Right atrium auricular region (tissue), 2 donors: ENCODE measurements at regions not wholly inside any gene's neighbourhood (a gene's known extent, or its start where the extent isn't known, plus 50 kb on each side); places are given as distances from the start of the nearest gene placed in this dataset.

ENCODE experiments used
- DNase-seq: peaks from one replicate; pipeline ENCODE4 v3.0.0-alpha.2; 2019; ENCODE audit warnings: low spot score
- H3K27ac ChIP-seq, 2 donors: fragments of 200-600 bp; sonication (generic); 1 replicate in 1 of 2; 2 replicates in 1 of 2; pipeline ENCODE4 v1.5.1; 2016 to 2019
- H3K27me3 ChIP-seq, 2 donors: fragments of 200-600 bp; sonication (generic); one replicate each; pipeline versions ENCODE4 v1.5.1 to v1.6.0; 2017 to 2019
- H3K36me3 ChIP-seq: fragments of 200-600 bp; sonication (generic); one replicate; pipeline ENCODE4 v1.5.1; 2016
- H3K4me1 ChIP-seq, 2 donors: fragments of 200-600 bp; sonication (generic); one replicate each; pipeline versions ENCODE4 v1.5.1 to v1.6.0; 2017 to 2019
- H3K4me3 ChIP-seq, 2 donors: fragments of 200-600 bp; sonication (generic); 1 replicate in 1 of 2; 2 replicates in 1 of 2; pipeline ENCODE4 v1.5.1; 2017 to 2019; ENCODE audit warnings: mild to moderate bottlenecking in 1 of 2, moderate library complexity in 1 of 2
- H3K9me3 ChIP-seq, 2 donors: fragments of 200-600 bp; sonication (generic); one replicate each; pipeline ENCODE4 v1.5.1; 2019
- TF ChIP-seq, protein P1 (sequence below), 2 donors: fragments of 200-600 bp; sonication (generic); IDR thresholded peaks; one replicate each; pipeline ENCODE4 v1.5.1; 2019; ENCODE audit warnings: antibody characterized with exemption in 2 of 2

DNA sequence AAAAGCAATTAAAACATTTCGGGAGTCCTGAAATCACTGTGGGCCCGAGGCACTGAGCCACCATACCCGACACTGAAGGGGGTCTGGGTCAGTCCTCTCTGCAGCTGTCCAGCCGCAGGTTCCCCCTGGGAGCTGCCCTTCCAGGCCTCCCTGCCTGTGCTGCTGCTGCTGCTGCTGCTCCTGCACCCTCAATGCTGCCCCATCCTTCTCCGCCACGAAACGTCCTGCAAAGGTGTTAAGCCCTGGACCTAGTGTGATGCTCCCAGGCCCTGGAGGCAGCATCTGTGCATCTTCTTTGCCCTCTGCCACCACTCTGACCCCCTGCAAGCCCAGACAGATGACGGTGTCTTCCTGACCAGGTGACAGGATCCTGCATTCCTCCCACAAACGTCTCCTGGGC, 513.3 kb downstream of the NPHP4 start:
- TF ChIP-seq, protein P1, sequence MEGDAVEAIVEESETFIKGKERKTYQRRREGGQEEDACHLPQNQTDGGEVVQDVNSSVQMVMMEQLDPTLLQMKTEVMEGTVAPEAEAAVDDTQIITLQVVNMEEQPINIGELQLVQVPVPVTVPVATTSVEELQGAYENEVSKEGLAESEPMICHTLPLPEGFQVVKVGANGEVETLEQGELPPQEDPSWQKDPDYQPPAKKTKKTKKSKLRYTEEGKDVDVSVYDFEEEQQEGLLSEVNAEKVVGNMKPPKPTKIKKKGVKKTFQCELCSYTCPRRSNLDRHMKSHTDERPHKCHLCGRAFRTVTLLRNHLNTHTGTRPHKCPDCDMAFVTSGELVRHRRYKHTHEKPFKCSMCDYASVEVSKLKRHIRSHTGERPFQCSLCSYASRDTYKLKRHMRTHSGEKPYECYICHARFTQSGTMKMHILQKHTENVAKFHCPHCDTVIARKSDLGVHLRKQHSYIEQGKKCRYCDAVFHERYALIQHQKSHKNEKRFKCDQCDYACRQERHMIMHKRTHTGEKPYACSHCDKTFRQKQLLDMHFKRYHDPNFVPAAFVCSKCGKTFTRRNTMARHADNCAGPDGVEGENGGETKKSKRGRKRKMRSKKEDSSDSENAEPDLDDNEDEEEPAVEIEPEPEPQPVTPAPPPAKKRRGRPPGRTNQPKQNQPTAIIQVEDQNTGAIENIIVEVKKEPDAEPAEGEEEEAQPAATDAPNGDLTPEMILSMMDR (IDR thresholded peaks at IDR 0.05): no peak
- H3K9me3 ChIP-seq: no peaks in the 10 kb centered on the region
- H3K27me3 ChIP-seq: no peaks in the 10 kb centered on the region
- H3K4me3 ChIP-seq: no peak overlapping the region
- H3K36me3 ChIP-seq: no peaks in the 10 kb centered on the region
- no peak overlapping the region for H3K27ac ChIP-seq
- H3K4me1 ChIP-seq: no peaks in the 10 kb centered on the region
- DNase-seq: no peak

DNA sequence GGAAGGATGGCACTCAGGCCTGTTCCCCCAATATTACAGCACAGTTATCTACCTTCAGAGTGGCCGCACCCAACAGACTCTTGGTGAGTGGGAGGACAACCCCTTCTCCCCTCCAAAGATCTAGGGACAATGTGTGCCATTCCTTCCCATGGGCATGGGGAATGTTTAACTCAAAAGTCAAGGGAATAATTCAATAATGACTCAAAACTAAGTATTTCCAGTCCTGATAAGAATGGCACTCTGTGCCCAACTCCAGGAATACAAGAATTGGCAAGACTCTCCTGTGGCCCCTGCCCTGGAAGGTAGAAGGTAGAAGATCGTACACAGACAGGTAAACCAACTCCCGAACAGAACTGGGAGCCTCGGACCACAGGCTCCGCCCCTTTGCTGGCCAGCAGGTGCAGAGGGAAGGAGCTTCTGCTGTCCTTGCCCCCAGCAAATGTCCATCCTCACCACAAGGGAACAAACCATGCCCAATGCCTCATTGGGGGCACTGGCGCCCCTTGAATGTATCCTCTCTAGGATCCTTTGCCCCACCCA, 514.0 kb downstream of the NPHP4 start:
- H3K9me3 ChIP-seq: no peaks in the 10 kb centered on the region
- no peak overlapping the region for H3K27ac ChIP-seq
- H3K4me3 ChIP-seq: no peak overlapping the region
- TF ChIP-seq, protein P1 (IDR thresholded peaks at IDR 0.05): no peak
- no peaks in the 10 kb centered on the region for H3K4me1 ChIP-seq
- no peaks in the 10 kb centered on the region for H3K27me3 ChIP-seq
- no peaks in the 10 kb centered on the region for H3K36me3 ChIP-seq
- no peak for DNase-seq

DNA sequence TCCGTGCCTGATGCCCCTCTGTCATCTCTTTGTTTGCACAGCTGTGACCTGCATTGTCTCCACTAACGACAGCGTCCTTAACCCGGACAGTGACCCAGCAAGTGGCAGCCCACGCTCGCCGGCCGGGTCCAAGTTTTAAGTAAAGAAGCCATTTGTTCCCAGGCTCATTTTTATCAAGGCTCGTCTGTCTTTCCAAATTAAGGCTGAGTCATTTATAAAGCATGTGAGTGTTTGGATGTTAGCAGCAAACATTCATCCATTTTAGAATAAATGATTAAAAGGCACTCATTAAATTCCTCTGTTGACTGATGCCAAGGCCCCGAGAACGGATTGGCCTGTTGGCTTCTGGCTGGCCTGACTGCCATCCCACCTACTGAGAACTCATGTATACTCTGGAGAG, 514.5 kb downstream of the NPHP4 start:
- DNase-seq: no peak
- H3K9me3 ChIP-seq: no peaks in the 10 kb centered on the region
- H3K4me1 ChIP-seq: no peaks in the 10 kb centered on the region
- H3K27ac ChIP-seq: no peak overlapping the region
- no peaks in the 10 kb centered on the region for H3K36me3 ChIP-seq
- H3K27me3 ChIP-seq: no peaks in the 10 kb centered on the region
- TF ChIP-seq, protein P1 (IDR thresholded peaks at IDR 0.05): no peak
- no peak overlapping the region for H3K4me3 ChIP-seq

DNA sequence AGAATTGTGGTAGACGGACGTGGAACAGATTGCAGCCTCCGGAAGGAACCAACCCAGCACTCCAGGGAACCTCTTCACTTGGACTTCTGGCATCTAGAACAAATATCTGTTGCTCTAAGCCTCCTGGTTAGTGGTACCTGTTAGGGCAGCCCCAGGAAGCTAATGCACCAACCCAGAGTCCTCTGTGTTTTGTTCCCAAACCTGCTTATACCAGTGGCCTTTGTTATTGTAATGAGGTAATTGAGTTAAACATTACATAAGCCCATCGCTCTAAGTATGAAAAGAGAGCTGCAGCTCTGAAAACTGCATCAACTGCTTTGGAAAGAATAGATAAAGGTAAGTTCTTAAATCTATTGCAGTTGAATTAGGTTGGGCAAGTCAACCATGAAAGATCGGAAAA, 516.7 kb downstream of the NPHP4 start:
- no peak overlapping the region for H3K4me3 ChIP-seq
- no peaks in the 10 kb centered on the region for H3K9me3 ChIP-seq
- TF ChIP-seq, protein P1 (IDR thresholded peaks at IDR 0.05): no peak
- H3K27me3 ChIP-seq: no peaks in the 10 kb centered on the region
- H3K36me3 ChIP-seq: no peaks in the 10 kb centered on the region
- H3K27ac ChIP-seq: no peak overlapping the region
- no peaks in the 10 kb centered on the region for H3K4me1 ChIP-seq
- no peak for DNase-seq

DNA sequence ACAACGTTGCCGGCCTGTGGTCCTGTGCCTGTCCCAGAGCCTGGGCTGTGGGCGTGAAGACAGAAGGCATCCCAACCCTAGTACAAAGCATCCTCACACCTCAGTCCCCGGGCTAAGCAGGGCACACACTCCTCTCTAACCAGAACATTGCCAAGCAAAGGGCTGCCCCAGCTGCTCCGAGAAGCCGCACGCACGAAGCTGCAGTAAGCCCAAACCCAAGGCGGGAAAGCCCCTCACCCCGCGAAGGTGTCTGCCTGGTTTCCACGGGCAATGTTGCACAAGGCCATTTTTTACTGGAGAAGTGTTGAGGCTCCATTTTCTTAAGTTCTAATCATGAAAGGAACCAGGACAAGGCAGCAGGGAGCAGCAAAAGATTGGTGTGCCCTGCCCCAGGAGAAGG, 519.0 kb downstream of the NPHP4 start:
- TF ChIP-seq, protein P1 (IDR thresholded peaks at IDR 0.05): no peak
- Histone ChIP-seq H3K27ac (no peak overlapping the region), H3K9me3 (peaks cover 0 to 1% of the 10 kb centered on the region in 2 donors), H3K4me3 (no peak overlapping the region), H3K4me1 (no peaks in the 10 kb centered on the region), H3K36me3 (no peaks in the 10 kb centered on the region), H3K27me3 (no peaks in the 10 kb centered on the region)
- no peak for DNase-seq

DNA sequence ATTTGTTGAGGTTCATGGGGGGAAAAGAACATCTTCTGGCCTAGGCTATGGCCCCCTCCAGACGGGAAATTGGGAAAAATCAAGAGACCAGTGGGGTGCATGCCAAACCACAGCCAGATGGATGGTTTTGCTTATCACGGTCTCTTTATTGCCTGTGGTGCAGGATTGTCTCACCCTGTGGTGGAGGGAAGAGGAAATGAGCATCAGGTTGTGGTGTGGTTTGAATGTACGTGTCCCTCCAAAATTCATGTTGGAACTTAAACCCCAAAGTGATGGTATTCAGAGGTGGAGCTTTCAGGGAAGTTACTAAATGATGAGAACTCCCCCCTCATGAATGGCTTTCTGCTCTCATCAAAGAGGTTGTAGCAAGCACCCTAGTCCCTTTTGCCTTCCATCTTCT, 525.7 kb downstream of the NPHP4 start:
- peaks cover 0 to 11% of the 10 kb centered on the region in 2 donors for H3K9me3 ChIP-seq
- no peak overlapping the region for H3K4me3 ChIP-seq
- no peak overlapping the region for H3K27ac ChIP-seq
- H3K27me3 ChIP-seq: no peaks in the 10 kb centered on the region
- no peaks in the 10 kb centered on the region for H3K4me1 ChIP-seq
- no peak for DNase-seq
- TF ChIP-seq, protein P1 (IDR thresholded peaks at IDR 0.05): no peak
- H3K36me3 ChIP-seq: no peaks in the 10 kb centered on the region
